ENCODE measurements at regions not wholly inside any gene's neighbourhood (a gene's known extent, or its start where the extent isn't known, plus 50 kb on each side); places are given as distances from the start of the nearest gene placed in this dataset.

DNA sequence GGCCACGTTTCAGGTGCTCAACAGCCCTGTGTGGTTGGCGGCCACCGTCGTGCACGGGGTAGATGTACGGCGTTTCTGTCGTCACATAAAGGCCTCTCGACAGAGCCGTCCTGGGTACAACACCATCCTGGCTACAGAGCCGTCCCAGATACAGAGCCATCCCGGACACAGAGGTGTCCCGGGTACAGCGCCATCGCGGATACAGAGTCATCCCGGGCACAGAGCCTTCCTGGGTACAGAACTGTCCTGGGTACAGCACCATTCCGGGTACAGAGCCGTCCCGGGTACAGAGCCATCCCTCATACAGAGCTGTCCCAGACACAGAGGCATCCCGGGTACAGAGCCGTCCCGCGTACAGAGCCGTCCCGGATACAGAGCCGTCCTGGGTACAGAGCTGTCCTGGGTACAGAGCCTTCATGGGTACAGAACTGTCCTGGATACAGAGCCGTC, 222.7 kb upstream of the SOX1 start:
- DNase-seq (ENCODE audit: low spot score) = no peak

DNA sequence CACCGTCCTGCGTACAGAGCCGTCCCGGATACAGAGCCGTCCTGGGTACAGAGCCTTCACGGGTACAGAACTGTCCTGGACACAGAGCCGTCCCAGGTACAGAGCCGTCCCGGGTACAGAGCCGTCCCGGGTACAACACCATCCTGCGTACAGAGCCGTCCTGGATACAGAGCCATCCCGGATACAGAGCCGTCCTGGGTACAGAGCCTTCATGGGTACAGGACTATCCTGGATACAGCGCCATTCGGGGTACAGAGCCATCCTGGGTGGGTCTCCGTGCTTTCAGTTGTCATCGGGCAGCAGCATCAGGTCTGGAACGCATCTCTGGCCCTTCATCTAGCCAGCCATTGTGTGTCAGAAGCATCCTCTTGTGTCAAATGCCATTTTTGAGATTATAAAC, 222.3 kb upstream of the SOX1 start:
- DNase-seq (ENCODE audit: low spot score) = no peak

DNA sequence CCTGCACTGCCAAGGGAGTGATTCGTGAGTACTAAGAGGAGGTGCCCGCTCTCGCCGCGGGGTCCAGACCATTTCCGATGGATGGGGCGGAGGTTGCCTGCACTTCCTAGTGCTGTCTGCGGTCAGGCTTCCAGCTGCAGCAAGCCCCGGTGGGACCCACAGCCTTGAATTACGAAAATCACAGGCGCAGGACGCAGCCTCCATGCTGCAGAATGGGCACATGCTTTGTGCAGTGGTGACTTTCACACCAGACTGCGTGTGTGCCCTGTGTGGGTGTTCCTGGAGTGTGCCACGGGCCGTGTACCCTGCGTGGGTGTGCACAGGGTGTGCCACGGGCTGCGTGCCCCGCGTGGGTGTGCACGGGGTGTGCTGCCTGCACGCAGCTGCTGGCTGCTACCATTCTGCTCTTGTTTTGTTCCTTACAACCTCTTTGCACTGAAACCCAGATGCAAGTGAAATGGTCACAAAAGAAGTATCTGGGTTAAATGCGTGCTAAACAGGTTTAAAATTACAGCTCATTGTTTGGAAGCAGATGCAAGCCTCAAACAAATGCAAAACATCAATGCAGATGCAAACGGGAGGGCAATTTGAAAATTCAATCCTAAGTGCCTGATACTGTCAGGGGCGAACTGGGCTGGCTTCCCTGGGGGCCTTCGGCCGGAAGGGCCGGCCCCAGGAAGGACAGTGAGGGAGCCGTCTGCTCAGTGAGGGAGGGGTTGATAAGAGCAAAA, 221.2 kb upstream of the SOX1 start:
- DNase-seq (ENCODE audit: low spot score) = peak; percentile 24

DNA sequence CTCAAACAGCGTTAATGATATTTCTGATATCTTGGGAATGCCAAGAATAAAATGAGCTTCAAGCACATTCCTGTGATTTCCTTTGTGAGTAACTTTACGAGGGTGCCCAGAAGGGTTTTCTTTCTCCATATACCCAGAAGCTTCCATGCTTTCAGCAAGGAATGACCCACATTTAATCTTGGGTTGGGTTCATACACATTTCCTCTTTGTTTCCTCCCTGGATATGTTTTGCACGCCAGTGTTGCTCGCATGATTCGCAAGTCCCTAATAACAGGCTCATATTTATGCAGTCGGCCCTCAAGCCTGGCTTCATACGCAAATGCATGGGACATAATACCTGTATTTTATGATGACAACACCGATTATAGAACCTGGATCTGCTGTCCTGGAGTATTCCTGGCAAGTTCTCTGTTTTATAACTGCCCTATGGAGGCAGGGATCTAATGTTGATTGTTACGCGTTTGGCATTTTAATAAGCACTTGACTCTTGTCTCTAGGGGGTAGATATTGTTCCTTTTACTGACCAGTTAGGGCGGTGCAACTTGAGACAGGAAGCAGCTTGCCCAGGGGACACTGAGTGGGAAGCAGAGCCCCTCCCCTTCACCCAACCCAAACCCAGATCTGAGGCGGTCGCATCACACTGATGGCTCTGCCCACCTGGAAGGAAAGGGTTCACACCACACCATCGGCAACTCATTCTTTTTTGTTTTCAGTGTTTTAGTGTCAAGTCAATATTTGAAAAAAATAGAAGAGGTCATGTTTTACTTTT, 220.4 kb upstream of the SOX1 start:
- no peak for DNase-seq (ENCODE audit: low spot score)

DNA sequence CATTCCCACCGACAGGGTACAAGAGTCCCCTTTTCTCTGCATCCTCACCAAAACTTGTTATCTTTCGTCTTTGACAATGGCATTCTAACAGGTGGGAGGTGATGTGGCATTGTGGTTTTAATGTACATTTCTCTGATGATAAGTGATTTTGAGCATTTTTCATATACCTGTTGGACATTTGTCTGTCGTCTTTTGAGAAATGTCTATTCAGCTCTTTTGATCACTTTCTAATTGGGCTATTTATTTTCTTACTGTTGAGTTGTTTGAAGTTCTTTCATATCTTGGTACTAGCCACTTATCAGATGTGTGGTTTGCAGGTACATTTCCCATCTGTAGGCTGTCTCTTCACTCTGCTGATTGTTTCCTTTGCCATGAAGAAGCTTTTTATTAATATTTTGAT, 219.0 kb upstream of the SOX1 start:
- DNase-seq (ENCODE audit: low spot score) = no peak

DNA sequence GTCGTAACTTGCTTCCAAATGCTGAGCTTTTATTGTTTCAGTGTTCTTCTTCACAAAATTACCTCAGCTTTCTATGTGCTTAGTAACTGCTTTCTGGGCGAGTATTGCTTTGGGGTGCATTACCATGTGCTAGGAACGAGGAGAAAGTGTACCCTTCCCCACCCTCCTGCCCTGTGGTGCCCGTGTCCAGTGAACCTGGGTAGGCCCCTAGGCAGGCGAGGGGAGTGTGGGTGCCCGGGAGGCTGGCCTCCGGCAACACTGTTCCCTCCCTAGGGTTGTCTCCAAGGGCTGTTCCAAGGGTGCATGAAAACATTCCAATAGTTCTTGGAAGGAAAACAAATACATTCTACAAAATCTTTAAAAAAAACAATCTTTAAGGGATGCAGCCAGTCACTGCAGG, 216.5 kb upstream of the SOX1 start:
- DNase-seq (ENCODE audit: low spot score) = no peak

DNA sequence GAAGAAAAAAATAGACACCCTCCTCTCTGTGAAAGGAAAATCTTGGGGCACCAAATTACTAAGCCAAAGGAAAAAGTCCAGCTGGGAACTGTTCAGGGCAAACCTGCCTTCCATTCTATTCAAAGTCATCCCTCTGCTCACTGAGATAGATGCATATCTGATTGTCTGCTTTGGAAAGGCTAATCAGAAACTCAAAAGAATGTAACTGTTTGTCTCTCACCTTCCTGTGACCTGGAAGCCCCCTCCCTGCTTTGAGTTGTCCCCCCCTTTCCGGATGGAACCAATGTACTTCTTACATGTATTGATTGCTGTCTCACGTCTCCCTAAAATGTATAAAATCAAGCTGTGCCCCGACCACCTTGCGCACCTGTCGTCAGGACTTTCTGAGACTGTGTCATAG, 216.0 kb upstream of the SOX1 start:
- DNase-seq (ENCODE audit: low spot score) = no peak

DNA sequence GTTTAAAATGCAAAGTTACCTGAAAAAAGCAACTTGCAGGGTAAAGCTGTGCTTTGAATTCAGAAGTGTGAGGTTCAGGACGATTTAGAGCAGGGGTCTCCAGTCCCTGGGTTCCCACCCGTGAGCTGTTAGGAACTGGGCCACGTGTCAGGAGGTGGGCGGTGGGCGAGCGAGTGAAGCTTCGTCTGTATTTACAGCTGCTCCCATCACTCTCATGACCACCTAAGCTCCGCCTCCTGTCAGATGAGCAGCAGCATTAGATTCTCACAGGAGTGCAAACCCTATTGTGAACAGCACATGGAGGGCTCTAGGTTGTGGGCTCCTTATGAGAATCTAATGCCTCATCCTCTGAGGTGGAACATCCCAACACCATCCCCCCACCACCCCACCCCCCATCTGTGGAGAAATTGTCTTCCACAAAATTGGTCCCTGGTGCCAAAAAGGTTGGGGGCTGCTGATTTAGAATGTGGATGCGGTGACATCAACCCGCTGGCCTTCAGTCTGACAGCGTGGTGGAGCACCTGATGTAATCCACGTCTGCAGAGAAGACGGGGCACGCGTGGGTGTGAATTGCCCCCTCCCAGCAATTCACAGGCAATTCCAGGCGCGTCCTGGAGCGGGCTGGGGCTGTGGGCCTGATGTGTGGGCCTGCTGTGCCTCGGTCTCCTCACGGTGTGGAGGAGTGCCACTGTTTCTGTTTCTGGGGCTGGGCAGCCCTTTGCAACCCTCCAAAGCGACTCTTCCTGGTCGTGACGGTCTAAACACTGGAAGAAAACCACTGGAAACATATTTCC, 214.0 kb upstream of the SOX1 start:
- DNase-seq (ENCODE audit: low spot score) = no peak

DNA sequence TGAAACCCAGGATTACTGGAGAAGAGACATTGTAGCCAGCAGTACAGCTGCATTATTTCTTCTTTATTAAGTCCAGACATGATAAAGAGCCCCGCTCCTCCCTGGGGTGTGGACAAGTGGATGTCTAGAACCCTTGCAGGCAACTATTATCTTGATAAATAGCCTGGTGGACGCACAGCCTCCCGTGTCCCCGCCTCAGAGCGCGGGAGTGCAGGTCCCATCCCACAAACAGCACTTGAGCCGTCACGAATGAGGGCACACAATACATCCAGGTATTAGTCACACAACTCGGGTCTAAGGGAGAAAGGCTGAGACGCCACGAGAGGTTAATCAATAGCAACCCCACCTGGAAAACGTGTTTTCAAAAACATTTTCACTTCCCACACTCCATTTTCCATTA, 213.2 kb upstream of the SOX1 start:
- no peak for DNase-seq (ENCODE audit: low spot score)

DNA sequence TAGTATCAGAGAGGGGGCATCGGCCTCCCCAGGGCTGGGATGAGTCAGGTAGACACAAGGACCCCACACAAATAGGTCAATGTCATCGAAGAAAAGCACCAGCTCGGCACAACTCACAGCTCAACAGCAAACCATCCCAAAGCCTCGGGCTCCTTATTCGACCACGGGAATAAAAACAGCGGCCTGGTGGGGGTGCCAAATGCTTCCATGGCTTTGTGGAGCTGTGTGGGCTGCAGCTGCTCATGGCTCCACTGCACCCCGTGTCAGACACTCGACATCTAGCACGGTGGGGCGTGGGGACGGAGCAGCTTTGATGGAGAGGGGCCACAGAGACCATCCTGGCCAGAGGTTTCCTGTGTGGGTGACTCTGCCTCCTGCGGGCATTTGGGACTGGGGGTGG, 212.5 kb upstream of the SOX1 start:
- no peak for DNase-seq (ENCODE audit: low spot score)

DNA sequence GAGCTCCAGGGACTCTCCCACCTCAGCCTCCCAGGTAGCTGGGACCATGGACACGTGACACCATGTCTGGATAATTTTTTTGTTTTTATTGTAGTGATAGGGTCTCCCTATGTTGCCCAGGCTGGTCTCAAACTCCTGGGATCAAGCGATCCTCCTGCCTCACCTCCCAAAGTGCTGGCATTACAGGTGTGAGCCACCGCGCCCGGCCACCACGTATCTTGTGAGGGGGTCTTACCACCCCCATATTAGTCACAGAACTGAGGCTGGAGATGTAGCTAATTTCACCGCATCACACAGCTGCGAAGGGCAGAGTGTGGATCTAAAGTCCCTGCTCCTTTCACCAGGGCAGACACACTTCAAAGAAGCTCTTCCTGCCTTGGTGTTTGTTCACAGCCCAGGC, 211.8 kb upstream of the SOX1 start:
- DNase-seq (ENCODE audit: low spot score) = no peak

DNA sequence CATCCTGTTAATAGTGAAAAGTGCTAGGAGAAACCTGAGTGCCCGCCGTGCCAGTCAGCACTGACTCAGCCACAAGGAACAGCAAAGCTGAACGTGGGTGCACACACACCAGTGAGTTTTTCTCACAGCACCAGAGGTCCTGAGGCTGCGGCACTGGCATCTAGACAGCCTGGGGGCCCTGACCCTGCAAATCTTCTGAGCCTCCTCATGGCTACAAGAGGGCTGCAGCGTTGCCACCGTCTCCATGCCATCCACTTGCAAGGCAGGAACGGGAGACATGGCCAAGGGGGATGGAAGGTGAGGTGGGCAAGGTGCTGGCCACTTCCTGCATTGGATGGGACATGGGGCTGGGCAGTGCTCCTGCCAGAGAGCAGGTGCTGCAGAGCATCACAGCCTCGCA, 211.2 kb upstream of the SOX1 start:
- DNase-seq (ENCODE audit: low spot score) = no peak

DNA sequence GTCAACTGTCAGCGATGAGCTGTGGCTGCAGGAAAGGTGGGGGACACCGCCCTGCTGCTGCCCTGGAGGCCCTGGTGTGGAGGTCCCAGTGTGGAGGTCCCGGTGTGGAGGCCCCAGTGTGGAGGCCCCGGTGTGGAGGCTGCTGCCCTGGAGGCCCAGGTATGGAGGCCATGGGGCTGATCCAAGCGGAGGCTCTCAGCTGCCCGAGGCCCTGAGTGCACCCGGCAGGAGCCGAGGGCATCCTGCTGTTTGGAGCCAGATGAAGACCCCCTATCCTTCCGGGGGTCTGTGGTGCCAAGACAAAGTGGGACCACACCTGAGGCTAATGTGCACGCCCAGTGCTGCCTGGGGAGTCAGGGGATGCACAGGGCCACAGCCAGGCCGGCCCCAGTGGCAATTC, 210.4 kb upstream of the SOX1 start:
- no peak for DNase-seq (ENCODE audit: low spot score)

DNA sequence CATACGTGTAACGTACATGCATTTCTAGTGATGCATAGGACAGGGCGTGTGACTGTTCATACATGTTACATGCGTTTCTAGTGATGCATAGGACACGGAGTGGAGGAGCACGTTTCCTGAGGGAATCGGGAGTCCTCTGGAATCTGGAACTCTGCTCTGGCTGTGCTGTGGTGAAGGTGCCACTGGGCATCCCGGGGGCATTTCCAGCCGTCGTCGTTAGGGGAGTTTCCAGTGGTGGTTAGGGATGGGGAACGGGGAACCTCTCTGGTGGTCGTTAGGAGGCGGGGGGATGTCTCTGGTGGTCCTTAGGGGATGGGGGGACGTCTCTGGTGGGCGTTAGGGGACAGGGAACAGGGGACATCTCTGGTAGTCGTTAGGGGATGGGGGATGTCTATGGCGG, 209.6 kb upstream of the SOX1 start:
- DNase-seq (ENCODE audit: low spot score) = no peak

DNA sequence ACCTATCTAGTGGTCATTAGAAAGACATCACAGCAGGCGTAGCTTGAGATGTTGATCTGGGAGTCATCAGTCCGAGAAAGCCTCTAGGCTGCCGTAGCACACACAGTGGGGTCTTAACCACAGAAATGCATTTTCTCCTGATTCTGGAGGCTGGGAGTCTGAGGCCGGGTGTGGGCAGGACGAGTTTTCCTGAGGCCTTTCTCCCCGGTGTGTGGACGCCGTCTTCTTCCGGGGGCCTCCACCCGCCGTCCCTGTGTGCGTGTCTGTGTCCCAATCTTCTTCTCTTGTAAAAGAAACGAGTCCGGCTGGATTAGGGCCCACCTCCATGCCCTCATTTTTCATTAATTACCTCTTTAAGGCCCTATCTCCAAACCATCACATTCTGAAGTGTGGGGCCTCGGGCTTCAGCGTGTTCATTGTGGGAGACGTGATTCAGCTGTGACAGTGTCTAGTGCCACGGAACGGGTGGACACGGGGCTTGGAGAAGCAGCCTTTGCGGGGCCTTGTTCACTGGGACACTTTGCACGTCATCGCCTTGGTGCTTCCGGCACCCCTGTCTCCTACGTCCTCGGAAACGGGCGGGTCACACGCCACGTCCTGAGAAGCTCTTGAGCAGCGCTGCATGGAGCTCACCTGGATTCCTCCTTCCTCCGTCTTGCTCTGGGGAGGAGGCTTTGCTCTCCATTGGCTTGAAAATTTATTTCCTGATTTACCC, 208.9 kb upstream of the SOX1 start:
- DNase-seq (ENCODE audit: low spot score) = no peak

DNA sequence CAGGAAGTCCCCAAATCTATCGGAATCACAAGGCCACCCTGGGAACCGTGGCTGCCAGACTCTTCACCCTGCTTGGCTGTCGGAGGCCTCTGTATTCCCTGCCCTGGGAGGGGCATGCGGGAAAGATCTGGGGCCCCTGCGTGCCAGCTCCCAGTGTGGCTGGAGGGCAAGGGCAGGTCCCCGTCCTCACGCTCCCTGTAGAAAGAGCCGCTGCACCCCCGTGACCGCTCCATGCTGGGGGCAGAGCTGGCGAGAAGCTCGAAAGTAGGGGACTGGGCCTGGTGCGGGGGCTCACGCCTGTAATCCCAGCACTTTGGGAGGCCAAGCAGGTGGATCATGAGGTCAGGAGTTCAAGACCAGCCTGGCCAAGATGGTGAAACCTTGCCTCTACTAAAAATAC, 208.4 kb upstream of the SOX1 start:
- DNase-seq (ENCODE audit: low spot score) = no peak

DNA sequence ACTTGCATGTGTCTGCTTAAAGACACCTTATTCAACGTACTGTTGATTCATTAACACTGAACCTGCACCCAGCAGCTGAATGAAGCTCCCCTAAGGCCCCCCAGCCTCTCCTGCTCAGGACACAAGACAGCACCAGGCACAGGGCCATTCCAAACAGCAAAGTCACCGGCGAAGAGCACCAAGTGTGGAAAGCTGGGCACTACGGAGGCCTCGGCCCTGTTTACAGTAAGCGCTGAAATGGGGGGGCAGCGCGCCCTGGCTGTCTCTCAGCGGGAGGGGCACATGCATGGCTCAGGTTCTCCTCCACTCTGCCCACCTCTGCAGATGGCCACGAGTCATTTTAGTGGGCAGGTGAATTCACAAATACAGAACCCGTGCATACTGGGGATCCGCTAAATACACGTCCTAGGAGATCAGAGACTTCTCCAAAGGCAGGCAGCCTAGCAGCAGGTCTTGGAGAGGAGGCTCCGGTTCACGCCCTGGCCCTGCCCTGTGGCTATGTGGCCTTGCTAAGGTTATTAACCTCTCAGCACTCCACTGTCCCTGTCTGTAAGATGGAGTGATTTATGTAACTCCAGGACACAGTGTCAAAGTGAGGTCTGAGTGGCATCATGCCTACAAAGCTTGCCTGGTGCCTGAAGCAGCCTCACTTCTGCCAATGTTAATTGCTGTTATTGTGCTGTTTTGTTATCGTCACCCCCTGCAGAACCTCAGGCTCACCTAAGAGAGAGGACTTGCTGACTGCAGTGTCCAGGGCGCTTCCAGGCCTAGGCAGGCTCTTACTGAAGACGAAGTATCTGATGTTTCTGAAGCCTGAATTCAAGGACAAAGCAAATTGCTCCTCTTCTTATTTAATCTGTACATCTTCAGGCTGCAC, 207.4 kb upstream of the SOX1 start:
- no peak for DNase-seq (ENCODE audit: low spot score)

DNA sequence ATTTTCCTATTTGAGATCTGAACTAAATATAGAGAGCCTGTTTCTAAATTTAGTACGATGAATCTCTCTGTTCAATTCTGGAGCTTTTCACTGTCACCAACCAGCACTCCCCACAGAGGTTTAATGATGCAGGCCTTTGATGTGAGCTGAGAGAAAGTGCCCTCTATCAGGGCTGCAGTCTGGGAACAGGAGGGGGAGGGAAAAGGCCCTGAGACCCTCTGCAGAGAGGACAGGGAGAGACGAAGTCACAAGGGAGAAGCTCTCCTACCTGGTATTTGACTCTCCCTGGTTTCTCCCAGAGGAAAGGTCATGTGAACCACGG, 206.8 kb upstream of the SOX1 start:
- peak; percentile 45 for DNase-seq (ENCODE audit: low spot score)

DNA sequence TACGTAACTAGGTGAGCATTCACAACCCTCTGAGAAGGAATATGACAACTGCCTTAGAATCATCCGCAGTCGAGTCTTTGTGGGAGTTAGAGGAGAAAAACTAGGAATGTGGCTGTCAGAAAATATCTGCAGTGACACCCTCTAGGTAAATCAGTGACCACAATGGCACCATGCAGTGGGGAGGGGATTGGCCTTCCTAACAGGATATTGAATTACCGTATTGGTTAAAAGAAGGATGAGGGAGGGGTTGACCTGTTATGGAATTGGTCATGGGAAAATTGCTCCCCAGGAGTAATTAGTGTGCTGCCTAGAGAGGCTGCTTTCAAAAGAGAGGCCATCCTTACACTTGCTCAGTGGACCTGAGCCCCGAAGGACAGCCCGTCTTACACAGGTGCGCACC, 205.6 kb upstream of the SOX1 start:
- no peak for DNase-seq (ENCODE audit: low spot score)

DNA sequence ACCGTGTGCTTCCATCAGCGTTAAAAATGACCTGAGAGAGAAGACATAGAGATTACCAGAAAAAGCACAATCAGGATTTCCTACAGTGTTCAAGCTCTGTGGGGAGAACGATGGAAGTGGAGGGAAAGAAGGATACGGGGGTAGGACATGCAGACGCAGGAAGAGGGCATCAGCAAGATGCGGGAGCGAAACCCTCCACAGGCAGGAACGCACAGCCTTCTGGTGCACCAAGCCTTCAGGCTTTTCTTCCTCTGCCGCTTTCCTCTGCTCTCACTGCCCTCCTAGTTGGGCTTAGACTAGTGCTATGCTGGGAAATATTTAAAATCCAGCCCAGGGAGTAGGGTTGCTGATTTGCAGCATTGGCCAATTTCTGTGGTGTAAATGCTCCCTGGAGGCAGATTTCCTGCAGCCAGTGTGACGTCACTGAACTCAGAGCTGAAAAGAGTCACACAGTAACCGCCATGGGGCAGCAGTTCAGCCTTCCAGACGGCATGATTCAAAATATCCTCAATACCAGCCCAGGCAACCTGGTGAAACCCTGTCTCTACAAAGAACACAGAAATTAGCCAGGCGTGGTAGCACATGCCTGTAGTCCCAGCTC, 205.1 kb upstream of the SOX1 start:
- DNase-seq (ENCODE audit: low spot score) = no peak
